Psoas muscle (tissue), 7 donors: ENCODE measurements at regions not wholly inside any gene's neighbourhood (a gene's known extent, or its start where the extent isn't known, plus 50 kb on each side); places are given as distances from the start of the nearest gene placed in this dataset.
"Not testable (repeated sequence)": the region's sequence is repeated elsewhere in the genome, so short reads cannot be mapped to it uniquely, and the experiment has no call there.

Experiments used
- ATAC-seq, 4 donors: fragments of 200-7000 bp; cut with Tn5 transposase; one replicate each; pipeline ENCODE4 v1.9.1; 2020; ENCODE audit warnings: moderate library complexity in 3 of 4, mild to moderate bottlenecking in 2 of 4
- DNase-seq, 2 donors: peaks; one replicate each; pipeline ENCODE4 v3.0.0-alpha.2; 2020
- H3K27ac ChIP-seq: fragments of 200-600 bp; one replicate; pipeline ENCODE4 v1.8.0; 2022
- H3K27me3 ChIP-seq, 3 donors: fragments of 200-600 bp in 1 of 3; one replicate each; pipeline versions ENCODE4 v1.6.1 to v1.8.0; 2013 to 2022; ENCODE audit warnings: low read length in 2 of 3, mild to moderate bottlenecking in 2 of 3, moderate library complexity in 1 of 3; ENCODE audit not compliant: insufficient read depth in 3 of 3
- H3K36me3 ChIP-seq, 2 donors: fragments of 200-600 bp in 1 of 2; one replicate each; pipeline versions ENCODE4 v1.6.1 to v1.8.0; 2013 to 2022; ENCODE audit warnings: low read depth in 1 of 2, mild to moderate bottlenecking in 1 of 2, moderate library complexity in 1 of 2; ENCODE audit not compliant: insufficient read depth in 1 of 2
- H3K4me1 ChIP-seq: fragments of 200-600 bp; one replicate; pipeline ENCODE4 v1.8.0; 2022
- H3K4me3 ChIP-seq: fragments of 200-600 bp; one replicate; pipeline ENCODE4 v1.8.0; 2022; ENCODE audit warnings: mild to moderate bottlenecking
- H3K9me3 ChIP-seq: fragments of 200-600 bp; one replicate; pipeline ENCODE4 v1.8.0; 2022
- WGBS, 3 donors: extraction: QIAGEN DNeasy Blood & Tissue Kit; methylation state at CpG; one replicate each; pipeline versions ENCODE4 v1.1.6 to v1.1.7; 2013; 5-methylcytosine and 5-hydroxymethylcytosine counted together
- intact Hi-C, 2 donors: fragments of 100-400 bp; cut with DNase I; formaldehyde crosslinking; loops; one replicate each; pipeline versions ENCODE4 v1.11.0 to v1.14.2; 2022
- TF ChIP-seq, protein P1 (sequence below): fragments of 200-600 bp; IDR thresholded peaks from one replicate; pipeline ENCODE4 v1.8.0; 2022; ENCODE audit warnings: antibody characterized with exemption
- donor health status: healthy with polysubstance abuse.
- donor health status: DM: no; HTN: no; CAD: no; lungs with moderate emphysema.
- donor health status: Bipolar disorder and iron deficiency.
- donor health status: healthy.
- donor health status: DM: yes; HTN: yes; CAD: no.
- donor health status: DM: no; HTN: no; CAD: no.
- donor health status: DM: yes; HTN: yes; CAD: no.

GRCh38 chr12:24659016-24659415 lies 289.9 kb downstream of the BCAT1 start:
- WGBS, 3 donors = 94 to 100% (median 96%) methylated on average over 1 of the region's 1 CpG
- TF ChIP-seq, protein P1, sequence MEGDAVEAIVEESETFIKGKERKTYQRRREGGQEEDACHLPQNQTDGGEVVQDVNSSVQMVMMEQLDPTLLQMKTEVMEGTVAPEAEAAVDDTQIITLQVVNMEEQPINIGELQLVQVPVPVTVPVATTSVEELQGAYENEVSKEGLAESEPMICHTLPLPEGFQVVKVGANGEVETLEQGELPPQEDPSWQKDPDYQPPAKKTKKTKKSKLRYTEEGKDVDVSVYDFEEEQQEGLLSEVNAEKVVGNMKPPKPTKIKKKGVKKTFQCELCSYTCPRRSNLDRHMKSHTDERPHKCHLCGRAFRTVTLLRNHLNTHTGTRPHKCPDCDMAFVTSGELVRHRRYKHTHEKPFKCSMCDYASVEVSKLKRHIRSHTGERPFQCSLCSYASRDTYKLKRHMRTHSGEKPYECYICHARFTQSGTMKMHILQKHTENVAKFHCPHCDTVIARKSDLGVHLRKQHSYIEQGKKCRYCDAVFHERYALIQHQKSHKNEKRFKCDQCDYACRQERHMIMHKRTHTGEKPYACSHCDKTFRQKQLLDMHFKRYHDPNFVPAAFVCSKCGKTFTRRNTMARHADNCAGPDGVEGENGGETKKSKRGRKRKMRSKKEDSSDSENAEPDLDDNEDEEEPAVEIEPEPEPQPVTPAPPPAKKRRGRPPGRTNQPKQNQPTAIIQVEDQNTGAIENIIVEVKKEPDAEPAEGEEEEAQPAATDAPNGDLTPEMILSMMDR = no peak
- H3K36me3 ChIP-seq = no peaks in the 10 kb centered on the region
- intact Hi-C loops = no loop called here
- H3K4me3 ChIP-seq = no peak overlapping the region
- no peaks in the 10 kb centered on the region for H3K4me1 ChIP-seq
- ATAC-seq (no peak), DNase-seq (no peak)
- H3K27me3 ChIP-seq = no peaks in the 10 kb centered on the region
- no peaks in the 10 kb centered on the region for H3K9me3 ChIP-seq
- H3K27ac ChIP-seq = no peak overlapping the region

DNA sequence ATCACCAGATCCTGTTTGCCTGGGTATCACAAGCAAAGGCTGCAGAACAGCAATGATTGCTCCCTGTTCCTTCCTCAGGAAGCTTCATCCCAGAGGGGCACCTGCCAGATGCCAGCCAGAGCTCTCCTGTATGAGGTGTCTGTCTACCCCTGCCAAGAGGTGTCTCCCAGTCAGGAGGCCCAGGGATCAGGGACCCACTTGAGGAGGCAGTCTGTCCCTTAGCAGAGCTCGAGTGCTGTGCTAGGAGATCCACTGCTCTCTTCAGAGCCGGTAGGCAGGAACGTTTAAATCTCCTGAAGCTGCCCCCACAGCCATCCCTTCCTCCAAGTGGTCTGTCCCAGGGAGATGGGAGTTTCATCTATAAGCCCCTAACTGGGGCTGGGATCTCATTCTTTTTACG lies 294.6 kb downstream of the BCAT1 start:
- H3K36me3 ChIP-seq, H3K27ac ChIP-seq, H3K4me3 ChIP-seq, H3K4me1 ChIP-seq, intact Hi-C loops, ATAC-seq, H3K9me3 ChIP-seq, DNase-seq, H3K27me3 ChIP-seq: not testable (repeated sequence)
- 82 to 89% (median 87%) methylated on average over 4 of the region's 4 CpGs for WGBS, 3 donors

GRCh38 chr12:24649634-24650033 lies 299.3 kb downstream of the BCAT1 start:
- Histone ChIP-seq H3K36me3 (no peaks in the 10 kb centered on the region), H3K9me3 (no peaks in the 10 kb centered on the region), H3K4me3 (no peak overlapping the region), H3K4me1 (no peaks in the 10 kb centered on the region), H3K27me3 (no peaks in the 10 kb centered on the region), H3K27ac (no peak overlapping the region)
- ATAC-seq = no peak
- DNase-seq = no peak
- TF ChIP-seq, protein P1 = no peak
- intact Hi-C loops = no loop called here
- 55 to 63% (median 58%) methylated on average over 4 of the region's 4 CpGs for WGBS, 3 donors

DNA sequence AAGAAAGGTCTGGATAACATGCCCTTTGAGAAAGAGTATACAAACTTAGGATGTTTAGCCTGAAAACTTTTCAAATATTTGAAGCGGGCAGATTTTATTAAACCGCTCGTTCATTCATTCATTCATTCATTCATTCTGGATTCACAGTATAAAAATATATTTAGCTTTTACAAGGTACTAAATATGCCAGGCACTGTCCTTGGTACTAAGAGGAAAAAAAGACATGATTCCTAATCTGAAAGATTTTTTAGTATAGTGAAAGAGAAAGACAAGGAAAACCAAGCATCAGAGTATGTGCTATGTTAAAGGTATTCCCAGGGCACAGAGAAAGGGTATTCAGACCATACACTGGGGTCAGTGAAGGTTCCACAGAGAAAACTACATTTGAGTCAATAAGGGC lies 299.7 kb downstream of the BCAT1 start:
- TF ChIP-seq, protein P1 = no peak
- Histone ChIP-seq H3K9me3 (no peaks in the 10 kb centered on the region), H3K27ac (no peak overlapping the region), H3K4me3 (no peak overlapping the region), H3K4me1 (no peaks in the 10 kb centered on the region), H3K27me3 (no peaks in the 10 kb centered on the region), H3K36me3 (no peaks in the 10 kb centered on the region)
- intact Hi-C loops = no loop called here
- no peak for DNase-seq
- WGBS, 3 donors = 54 to 58% (median 55%) methylated on average over 3 of the region's 3 CpGs
- no peak for ATAC-seq

DNA sequence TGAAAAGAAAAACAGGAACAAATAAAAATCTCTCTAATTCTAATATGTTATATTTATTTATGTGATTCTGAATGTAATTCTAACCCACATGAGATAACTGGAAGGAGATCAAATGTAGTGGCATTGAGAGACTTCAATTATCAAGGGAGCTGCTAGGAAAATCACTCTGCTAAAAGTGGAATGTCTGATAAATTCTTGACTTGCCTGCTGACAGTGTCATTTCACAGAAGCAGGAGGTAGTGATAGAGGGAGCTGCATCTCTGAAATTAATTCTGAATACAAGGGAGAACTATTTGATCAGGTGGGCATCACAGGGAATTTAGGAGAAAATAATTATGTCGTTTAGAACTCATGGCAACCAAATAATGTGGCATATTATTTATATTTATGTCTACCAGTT lies 303.6 kb downstream of the BCAT1 start:
- TF ChIP-seq, protein P1 = no peak
- Histone ChIP-seq H3K9me3 (no peaks in the 10 kb centered on the region), H3K4me3 (no peak overlapping the region), H3K27ac (no peak overlapping the region), H3K36me3 (no peaks in the 10 kb centered on the region), H3K4me1 (no peaks in the 10 kb centered on the region), H3K27me3 (no peaks in the 10 kb centered on the region)
- ATAC-seq (no peak), DNase-seq (no peak)
- 76 to 86% (median 83%) methylated on average over 1 of the region's 1 CpG for WGBS, 3 donors
- intact Hi-C loops = no loop called here
